Iris pigment epithelial cell (primary cell): ENCODE measurements at regions not wholly inside any gene's neighbourhood (a gene's known extent, or its start where the extent isn't known, plus 50 kb on each side); places are given as distances from the start of the nearest gene placed in this dataset.

Experiments
- DNase-seq: peaks from one replicate; pipeline ENCODE4 v3.0.0-alpha.2; 2011; ENCODE audit warnings: low read depth

- DNase-seq, result peak; percentile 64
These were observed 61.7 kb upstream of the PUM1 start for GRCh38 chr1:31127266-31127665.

GRCh38 chr1:31122741-31123140, 57.2 kb upstream of the PUM1 start:
- DNase-seq, result peak; percentile 70

- no peak for DNase-seq
These were observed 56.7 kb upstream of the PUM1 start for GRCh38 chr1:31122101-31122735.

GRCh38 chr1:31120783-31121180, 55.3 kb upstream of the PUM1 start:
- DNase-seq, result no peak

- no peak for DNase-seq
These were observed 50.5 kb upstream of the PUM1 start for GRCh38 chr1:31116022-31116421.
